HEK293 (cell line): ENCODE measurements at regions not wholly inside any gene's neighbourhood (a gene's known extent, or its start where the extent isn't known, plus 50 kb on each side); places are given as distances from the start of the nearest gene placed in this dataset.

Experiments used
- CTCF ChIA-PET: fragments of 350-600 bp; formaldehyde crosslinking; extraction: SDS; loops from one replicate; lab custom pipeline; 2021; ENCODE audit warnings: antibody characterized with exemption; lab: Yijun Ruan, JAX
- POLR2A ChIA-PET: fragments of 300-600 bp; formaldehyde crosslinking; extraction: SDS; loops from one replicate; lab custom pipeline; 2020; ENCODE audit warnings: antibody characterized with exemption, inconsistent platforms; lab: Yijun Ruan, JAX
- H3K27ac ChIP-seq: fragments of 200-500 bp; sonication (Bioruptor generic); 2 replicates; pipeline ENCODE4 v1.5.1; 2014; ENCODE audit warnings: low read depth, low read length, control low read depth, inconsistent platforms; ENCODE audit errors: extremely low read depth
- H3K36me3 ChIP-seq, 2 experiments: fragments of 200-500 bp in 1 of 2; sonication (Bioruptor generic) in 1 of 2; 1 replicate in 1 of 2; 2 replicates in 1 of 2; pipeline ENCODE4 v1.5.1; 2014 to 2017; ENCODE audit warnings: inconsistent platforms in 2 of 2, low read length in 2 of 2; ENCODE audit not compliant: control insufficient read depth in 2 of 2, insufficient read depth in 1 of 2
- H3K4me1 ChIP-seq: fragments of 200-500 bp; sonication (Bioruptor generic); 2 replicates; pipeline ENCODE4 v1.5.1; 2014; ENCODE audit warnings: mild to moderate bottlenecking, low read length, inconsistent platforms; ENCODE audit not compliant: control insufficient read depth, insufficient read depth
- H3K4me3 ChIP-seq: 2 replicates; pipeline ENCODE4 v1.5.1; 2011; ENCODE audit warnings: low read depth, mild to moderate bottlenecking, control low read depth, low read length, moderate library complexity
- H3K9me3 ChIP-seq: fragments of 200-500 bp; sonication (Bioruptor generic); 2 replicates; pipeline ENCODE4 v1.5.1; 2014; ENCODE audit warnings: low read depth, low read length, inconsistent platforms; ENCODE audit not compliant: control insufficient read depth, insufficient read depth
- EGR2 ChIP-seq: fragments of 450-650 bp; formaldehyde crosslinking; IDR thresholded peaks from 2 replicates; pipeline ENCODE4 v1.5.1; 2016; ENCODE audit warnings: low read depth, missing biosample characterization, missing genetic modification characterization
- ELK4 ChIP-seq: IDR thresholded peaks from 2 replicates; pipeline ENCODE4 v1.6.1; 2011; ENCODE audit warnings: mild to moderate bottlenecking, low read depth, low read length, borderline replicate concordance
- GFI1B ChIP-seq: fragments of 450-650 bp; formaldehyde crosslinking; IDR thresholded peaks from 2 replicates; pipeline ENCODE4 v1.5.1; 2016; ENCODE audit warnings: missing biosample characterization, missing genetic modification characterization
- INSM2 ChIP-seq: fragments of 450-650 bp; formaldehyde crosslinking; IDR thresholded peaks from 2 replicates; pipeline ENCODE4 v1.5.1; 2016; ENCODE audit warnings: missing biosample characterization, missing genetic modification characterization
- KLF16 ChIP-seq: fragments of 450-650 bp; formaldehyde crosslinking; IDR thresholded peaks from 2 replicates; pipeline ENCODE4 v1.5.1; 2017; ENCODE audit warnings: missing biosample characterization, missing genetic modification characterization
- KLF9 ChIP-seq: fragments of 450-650 bp; formaldehyde crosslinking; IDR thresholded peaks from 2 replicates; pipeline ENCODE4 v1.5.1; 2016; ENCODE audit warnings: missing biosample characterization, missing genetic modification characterization, low read depth
- MZF1 ChIP-seq: fragments of 450-650 bp; formaldehyde crosslinking; IDR thresholded peaks from 2 replicates; pipeline ENCODE4 v1.5.1; 2017; ENCODE audit warnings: missing biosample characterization, missing genetic modification characterization, borderline replicate concordance
- REST ChIP-seq: fragments of 450-650 bp; formaldehyde crosslinking; IDR thresholded peaks from 2 replicates; pipeline ENCODE4 v1.5.1; 2016; ENCODE audit warnings: missing biosample characterization, missing genetic modification characterization
- TCF7L2 ChIP-seq: IDR thresholded peaks from 2 replicates; pipeline ENCODE4 v1.6.1; 2011; ENCODE audit warnings: low read depth, mild to moderate bottlenecking, inconsistent platforms, low read length, moderate library complexity, borderline replicate concordance
- ZBTB17 ChIP-seq: fragments of 450-650 bp; formaldehyde crosslinking; IDR thresholded peaks from 2 replicates; pipeline ENCODE4 v1.5.1; 2016; ENCODE audit warnings: missing biosample characterization, missing genetic modification characterization
- ZBTB48 ChIP-seq: fragments of 450-650 bp; formaldehyde crosslinking; IDR thresholded peaks from 2 replicates; pipeline ENCODE4 v1.5.1; 2016; ENCODE audit warnings: missing biosample characterization, missing genetic modification characterization
- ZFHX2 ChIP-seq: fragments of 450-650 bp; formaldehyde crosslinking; conservative IDR thresholded peaks from 2 replicates; pipeline ENCODE4 v1.5.1; 2016; ENCODE audit warnings: missing biosample characterization, missing genetic modification characterization
- ZIC2 ChIP-seq: fragments of 450-650 bp; formaldehyde crosslinking; IDR thresholded peaks from 2 replicates; pipeline ENCODE4 v1.5.1; 2016; ENCODE audit warnings: missing biosample characterization, missing genetic modification characterization
- ZNF112 ChIP-seq: fragments of 450-650 bp; formaldehyde crosslinking; IDR thresholded peaks from 2 replicates; pipeline ENCODE4 v1.5.0; 2017; ENCODE audit warnings: missing biosample characterization, missing genetic modification characterization
- ZNF132 ChIP-seq: fragments of 450-650 bp; formaldehyde crosslinking; IDR thresholded peaks from 2 replicates; pipeline ENCODE4 v1.5.1; 2017; ENCODE audit warnings: missing biosample characterization, missing genetic modification characterization, borderline replicate concordance
- ZNF140 ChIP-seq: fragments of 450-650 bp; formaldehyde crosslinking; IDR thresholded peaks from 2 replicates; pipeline ENCODE4 v1.5.1; 2016; ENCODE audit warnings: missing biosample characterization, missing genetic modification characterization
- ZNF211 ChIP-seq: fragments of 450-650 bp; formaldehyde crosslinking; IDR thresholded peaks from 2 replicates; pipeline ENCODE4 v1.5.1; 2016; ENCODE audit warnings: low read depth, missing biosample characterization, missing genetic modification characterization
- ZNF214 ChIP-seq: fragments of 450-650 bp; formaldehyde crosslinking; IDR thresholded peaks from 2 replicates; pipeline ENCODE4 v1.5.1; 2017; ENCODE audit warnings: missing biosample characterization, mild to moderate bottlenecking, missing genetic modification characterization, borderline replicate concordance
- ZNF354C ChIP-seq: fragments of 450-650 bp; formaldehyde crosslinking; IDR thresholded peaks from 2 replicates; pipeline ENCODE4 v1.5.1; 2016; ENCODE audit warnings: missing biosample characterization, missing genetic modification characterization, low read depth, borderline replicate concordance
- ZNF426 ChIP-seq: fragments of 450-650 bp; formaldehyde crosslinking; IDR thresholded peaks from 2 replicates; pipeline ENCODE4 v1.5.1; 2017; ENCODE audit warnings: missing biosample characterization, missing genetic modification characterization, mild to moderate bottlenecking, inconsistent platforms, moderate library complexity
- ZNF433 ChIP-seq: fragments of 450-650 bp; formaldehyde crosslinking; IDR thresholded peaks from 2 replicates; pipeline ENCODE4 v1.5.1; 2016; ENCODE audit warnings: missing biosample characterization, missing genetic modification characterization, low read depth
- ZNF513 ChIP-seq: fragments of 450-650 bp; IDR thresholded peaks from 2 replicates; pipeline ENCODE4 v1.5.1; 2018; ENCODE audit warnings: missing biosample characterization, missing genetic modification characterization
- ZNF549 ChIP-seq: fragments of 450-650 bp; IDR thresholded peaks from 2 replicates; pipeline ENCODE4 v1.5.1; 2018; ENCODE audit warnings: missing biosample characterization, missing genetic modification characterization, mild to moderate bottlenecking, inconsistent platforms, moderate library complexity
- ZNF558 ChIP-seq: fragments of 450-650 bp; formaldehyde crosslinking; IDR thresholded peaks from 2 replicates; pipeline ENCODE4 v1.5.1; 2016; ENCODE audit warnings: missing biosample characterization, missing genetic modification characterization
- ZNF580 ChIP-seq: fragments of 450-650 bp; formaldehyde crosslinking; IDR thresholded peaks from 2 replicates; pipeline ENCODE4 v1.5.1; 2016; ENCODE audit warnings: missing biosample characterization, missing genetic modification characterization
- ZNF776 ChIP-seq: fragments of 450-650 bp; formaldehyde crosslinking; IDR thresholded peaks from 2 replicates; pipeline ENCODE4 v1.5.0; 2017; ENCODE audit warnings: missing biosample characterization, missing genetic modification characterization, borderline replicate concordance
- ZNF777 ChIP-seq: fragments of 450-650 bp; formaldehyde crosslinking; IDR thresholded peaks from 2 replicates; pipeline ENCODE4 v1.5.1; 2017; ENCODE audit warnings: missing biosample characterization, missing genetic modification characterization, borderline replicate concordance
- ZSCAN18 ChIP-seq: fragments of 450-650 bp; formaldehyde crosslinking; IDR thresholded peaks from 2 replicates; pipeline ENCODE4 v1.5.1; 2016; ENCODE audit warnings: missing biosample characterization, missing genetic modification characterization

- H3K27ac ChIP-seq = no peak overlapping the region
- no peaks in the 10 kb centered on the region for H3K4me1 ChIP-seq
- CTCF ChIA-PET = interaction anchor here (0.6 kb wide), 1 partner anchor 213 kb away, joined by 3 read pairs; no protein-coding TSS in a partner anchor
- H3K36me3 ChIP-seq = no peaks in the 10 kb centered on the region
- no peaks in the 10 kb centered on the region for H3K9me3 ChIP-seq
- POLR2A ChIA-PET = no interaction called here
- H3K4me3 ChIP-seq = no peak overlapping the region
- TF ChIP-seq ZNF354C (tag by site-specific recombination) (no peak), ZBTB48 (tag by site-specific recombination) (no peak), INSM2 (tag by site-specific recombination) (no peak), ZIC2 (tag by site-specific recombination) (peak; percentile 57; the same call in 1 of the 2 replicates), GFI1B (no peak), ZNF214 (no peak), ZNF211 (tag by site-specific recombination) (no peak), ZNF426 (no peak), EGR2 (peak; percentile 68; the same call in 1 of the 2 replicates), ZNF549 (tag by site-specific recombination) (no peak), MZF1 (tag by site-specific recombination) (no peak), ZNF558 (tag by site-specific recombination) (no peak), KLF9 (tag by site-specific recombination) (peak; percentile 40; the same call in 1 of the 2 replicates), ZNF112 (no peak), ELK4 (no peak), ZNF132 (no peak), ZBTB17 (tag by site-specific recombination) (no peak), KLF16 (tag by site-specific recombination) (no peak), ZNF433 (tag by site-specific recombination) (no peak), ZSCAN18 (no peak), TCF7L2 (no peak), ZNF580 (tag by site-specific recombination) (no peak), ZNF513 (tag by site-specific recombination) (no peak), REST (tag by site-specific recombination) (no peak), ZNF776 (tag by site-specific recombination) (peak; percentile 51; the same call in 1 of the 2 replicates), ZNF777 (no peak), ZFHX2 (tag by site-specific recombination) (peak; percentile 77), ZNF140 (tag by site-specific recombination) (no peak)
These were observed 75.0 kb downstream of the PTGR3 start for GRCh38 chr18:75133721-75134610.
